ENCODE measurements at regions not wholly inside any gene's neighbourhood (a gene's known extent, or its start where the extent isn't known, plus 50 kb on each side); places are given as distances from the start of the nearest gene placed in this dataset.
A peak's percentile ranks its signal among the peaks of the same experiment; 100 is the strongest.

GRCh38 chr10:6667679-6668270, 87.7 kb upstream of the PRKCQ start:
- peak; percentile 37 to 48 for DNase-seq

GRCh38 chr10:6667150-6667549, 87.1 kb upstream of the PRKCQ start:
- DNase-seq: no peak

GRCh38 chr10:6665847-6666246, 85.8 kb upstream of the PRKCQ start:
- peak; percentile 23 to 33 for DNase-seq

- DNase-seq: no peak
Observed at GRCh38 chr10:6660460-6660859, 80.4 kb upstream of the PRKCQ start.

- no peak for DNase-seq
Observed at GRCh38 chr10:6659451-6659850, 79.4 kb upstream of the PRKCQ start.

GRCh38 chr10:6657669-6658068, 77.6 kb upstream of the PRKCQ start:
- DNase-seq: no peak

- DNase-seq: no peak
Observed at GRCh38 chr10:6657196-6657595, 77.1 kb upstream of the PRKCQ start.

GRCh38 chr10:6654571-6654970, 74.5 kb upstream of the PRKCQ start:
- no peak for DNase-seq

GRCh38 chr10:6650586-6650985, 70.5 kb upstream of the PRKCQ start:
- DNase-seq: no peak

- no peak for DNase-seq
Observed at GRCh38 chr10:6649903-6650302, 69.8 kb upstream of the PRKCQ start.

- no peak for DNase-seq
Observed at GRCh38 chr10:6648894-6649720, 69.0 kb upstream of the PRKCQ start.

- DNase-seq: peak; percentile 70 to 74
Observed at GRCh38 chr10:6647811-6648526, 67.9 kb upstream of the PRKCQ start.

- DNase-seq: no peak
Observed at GRCh38 chr10:6643962-6644361, 63.9 kb upstream of the PRKCQ start.

- no peak for DNase-seq
Observed at GRCh38 chr10:6642876-6643275, 62.8 kb upstream of the PRKCQ start.

- no peak for DNase-seq
Observed at GRCh38 chr10:6640433-6641040, 60.5 kb upstream of the PRKCQ start.

GRCh38 chr10:6637053-6637452, 57.0 kb upstream of the PRKCQ start:
- DNase-seq: no peak

- DNase-seq: no peak
Observed at GRCh38 chr10:6635784-6636183, 55.7 kb upstream of the PRKCQ start.

All from stimulated activated CD4-positive, alpha-beta T cell treated with anti-CD3 and anti-CD28 coated beads, Interleukin-2, amount 100 ng/mL, for 48 hours (primary cell).